H54 (cell line): ENCODE measurements at regions not wholly inside any gene's neighbourhood (a gene's known extent, or its start where the extent isn't known, plus 50 kb on each side); places are given as distances from the start of the nearest gene placed in this dataset.
A peak's percentile ranks its signal among the peaks of the same experiment; 100 is the strongest.

Source experiments
- DNase-seq: peaks from one replicate; pipeline ENCODE4 v3.0.0; 2011; ENCODE audit warnings: low spot score, mixed read lengths; ENCODE audit not compliant: insufficient read length
- FAIRE-seq: peaks from 3 replicates; lab custom pipeline; 2011; peaks lifted over from hg19 to GRCh38; lab: Jason Lieb, UNC
- POLR2A ChIP-seq: IDR thresholded peaks from 2 replicates; pipeline ENCODE4 v1.6.1; 2011; ENCODE audit warnings: low read depth, mild to moderate bottlenecking, low read length

- FAIRE-seq (no peak), DNase-seq (no peak)
- TF ChIP-seq POLR2A, result no peak
Observed at GRCh38 chr6:12555267-12555666, 161.3 kb upstream of the PHACTR1 start.

- no peak for FAIRE-seq
- DNase-seq, result no peak
- TF ChIP-seq POLR2A, result no peak
Observed at GRCh38 chr6:12555781-12556180, 160.8 kb upstream of the PHACTR1 start.

- DNase-seq (no peak), FAIRE-seq (peak; percentile 58)
- TF ChIP-seq POLR2A, result no peak
Observed at GRCh38 chr6:12557765-12558164, 158.8 kb upstream of the PHACTR1 start.

DNA sequence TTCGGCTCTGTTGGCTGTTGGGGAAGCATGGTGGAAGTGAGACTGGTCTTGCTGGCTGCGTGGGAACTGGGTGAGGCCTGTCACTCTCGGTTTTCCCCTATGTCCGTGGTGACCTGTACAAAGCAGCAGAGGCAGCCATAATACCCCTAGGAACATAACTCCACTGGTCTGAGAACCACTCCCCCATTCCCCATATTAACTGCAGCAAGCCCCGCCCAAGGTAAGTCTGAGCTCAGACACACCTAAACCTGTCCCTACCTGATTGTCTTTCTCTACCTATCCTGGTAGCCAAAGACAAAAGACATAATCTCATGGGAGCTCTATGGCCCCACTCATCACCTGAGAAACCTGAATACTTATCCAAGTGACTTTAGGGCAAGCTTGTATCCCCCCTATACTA lies 156.3 kb upstream of the PHACTR1 start:
- no peak for FAIRE-seq
- no peak for TF ChIP-seq POLR2A
- DNase-seq, result no peak

GRCh38 chr6:12566618-12567123 lies 149.9 kb upstream of the PHACTR1 start:
- FAIRE-seq, result peak; percentile 62
- no peak for TF ChIP-seq POLR2A
- no peak for DNase-seq

GRCh38 chr6:12567682-12568081 lies 148.9 kb upstream of the PHACTR1 start:
- DNase-seq (no peak), FAIRE-seq (peak; percentile 50)
- TF ChIP-seq POLR2A, result no peak

GRCh38 chr6:12569646-12570045 lies 146.9 kb upstream of the PHACTR1 start:
- DNase-seq, result no peak
- TF ChIP-seq POLR2A, result no peak
- FAIRE-seq, result no peak

DNA sequence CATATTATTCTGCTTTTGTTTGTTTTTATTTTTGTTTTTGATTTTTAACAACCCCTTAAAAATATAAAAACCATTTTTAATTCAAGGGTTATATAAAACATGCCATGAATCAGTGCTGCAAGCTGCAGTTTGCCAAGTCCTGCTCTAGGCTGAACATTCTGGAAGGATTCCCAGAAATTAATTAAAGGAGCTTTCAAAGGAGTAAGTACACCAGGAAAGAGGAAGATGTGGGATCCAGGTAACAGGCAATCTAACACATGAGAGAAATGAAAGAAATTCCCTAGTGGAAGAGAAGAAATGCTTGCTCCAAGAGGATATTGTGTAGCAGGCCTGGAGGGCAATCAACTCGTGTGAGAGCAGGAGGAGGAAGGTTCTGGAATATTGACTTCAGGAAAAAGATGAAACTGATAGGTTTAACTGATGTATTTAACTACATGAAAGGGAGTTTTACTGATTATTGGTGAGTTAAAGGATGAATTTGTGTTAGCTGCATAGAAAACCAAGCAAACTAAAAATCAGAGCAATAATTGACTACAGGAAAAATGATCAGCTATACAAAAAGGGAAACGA lies 146.0 kb upstream of the PHACTR1 start:
- DNase-seq (no peak), FAIRE-seq (peak; percentile 83)
- TF ChIP-seq POLR2A, result no peak

- DNase-seq (peak; percentile 36), FAIRE-seq (peak; percentile 99)
- no peak for TF ChIP-seq POLR2A
Observed at GRCh38 chr6:12572896-12573827, 143.4 kb upstream of the PHACTR1 start.

DNA sequence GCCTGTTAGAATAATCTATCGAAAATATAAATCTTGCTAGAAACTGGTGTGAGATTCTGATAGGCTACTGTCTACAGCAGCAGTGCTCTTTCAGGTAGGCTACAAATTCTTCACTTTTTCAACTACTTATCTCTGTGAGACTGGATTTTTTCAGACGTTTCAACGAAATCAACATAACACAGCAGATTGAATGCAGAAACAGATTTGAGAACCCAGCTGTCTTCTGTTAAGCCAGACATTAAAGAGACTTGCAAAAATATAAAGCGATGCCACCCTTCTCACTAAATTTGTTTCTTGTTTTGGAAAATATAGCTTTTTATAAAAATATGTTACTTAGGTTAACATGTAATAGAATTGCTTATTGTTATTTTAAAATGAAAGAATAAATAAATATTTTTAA lies 140.6 kb upstream of the PHACTR1 start:
- TF ChIP-seq POLR2A, result no peak
- DNase-seq (no peak), FAIRE-seq (no peak)

- TF ChIP-seq POLR2A, result no peak
- FAIRE-seq, result peak; percentile 89
- DNase-seq, result no peak
Observed at GRCh38 chr6:12576389-12576788, 140.2 kb upstream of the PHACTR1 start.

GRCh38 chr6:12577124-12577850 lies 139.3 kb upstream of the PHACTR1 start:
- no peak for DNase-seq
- no peak for TF ChIP-seq POLR2A
- peak; percentile 66 for FAIRE-seq

- DNase-seq (no peak), FAIRE-seq (no peak)
- no peak for TF ChIP-seq POLR2A
Observed at GRCh38 chr6:12578097-12578496, 138.5 kb upstream of the PHACTR1 start.

- TF ChIP-seq POLR2A, result no peak
- FAIRE-seq (peak; percentile 95), DNase-seq (peak; percentile 33)
Observed at GRCh38 chr6:12578751-12579150, 137.8 kb upstream of the PHACTR1 start.

GRCh38 chr6:12580290-12580689 lies 136.3 kb upstream of the PHACTR1 start:
- FAIRE-seq (no peak), DNase-seq (no peak)
- TF ChIP-seq POLR2A, result no peak
